ENCODE measurements at regions not wholly inside any gene's neighbourhood (a gene's known extent, or its start where the extent isn't known, plus 50 kb on each side); places are given as distances from the start of the nearest gene placed in this dataset.

DNA sequence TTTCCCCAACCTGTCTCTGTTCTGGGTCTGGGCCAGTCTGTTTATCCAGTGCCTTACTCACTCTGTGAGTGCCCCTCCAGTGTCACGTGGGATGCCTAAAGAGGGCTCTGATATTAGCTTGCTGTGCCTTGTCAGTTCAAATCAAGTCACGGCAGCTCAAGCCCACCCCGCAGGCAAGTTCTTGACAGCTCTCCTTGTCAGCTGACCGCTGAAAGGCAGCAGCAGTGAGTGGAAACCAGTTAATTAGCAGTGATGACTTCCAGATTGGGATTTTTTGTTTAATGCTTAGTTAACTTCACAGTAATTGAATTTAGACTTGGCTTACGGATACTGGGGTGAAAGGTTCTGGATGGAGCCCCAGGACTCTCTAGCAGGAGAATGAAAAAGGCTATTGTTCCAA, 210.1 kb downstream of the PSAT1 start:
- no peak for DNase-seq

DNA sequence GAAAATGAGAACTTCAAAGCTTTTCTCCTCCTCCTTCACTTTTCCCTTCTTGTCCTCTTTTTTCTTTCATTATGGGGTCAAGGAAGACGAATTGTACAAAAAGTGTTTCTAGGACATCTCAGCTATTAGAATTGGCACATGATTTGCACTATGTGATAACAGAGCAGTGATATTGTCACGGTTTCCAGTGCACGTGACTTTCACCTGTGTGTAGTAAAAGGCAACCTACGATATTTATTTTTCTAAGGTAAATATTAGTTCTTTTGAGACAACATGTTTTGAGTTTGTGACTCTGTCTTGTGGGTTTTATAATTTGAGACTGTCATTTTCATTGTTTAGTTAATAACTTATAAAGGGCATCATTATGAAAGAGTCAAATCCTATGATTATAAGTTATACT, 213.1 kb downstream of the PSAT1 start:
- DNase-seq: no peak

DNA sequence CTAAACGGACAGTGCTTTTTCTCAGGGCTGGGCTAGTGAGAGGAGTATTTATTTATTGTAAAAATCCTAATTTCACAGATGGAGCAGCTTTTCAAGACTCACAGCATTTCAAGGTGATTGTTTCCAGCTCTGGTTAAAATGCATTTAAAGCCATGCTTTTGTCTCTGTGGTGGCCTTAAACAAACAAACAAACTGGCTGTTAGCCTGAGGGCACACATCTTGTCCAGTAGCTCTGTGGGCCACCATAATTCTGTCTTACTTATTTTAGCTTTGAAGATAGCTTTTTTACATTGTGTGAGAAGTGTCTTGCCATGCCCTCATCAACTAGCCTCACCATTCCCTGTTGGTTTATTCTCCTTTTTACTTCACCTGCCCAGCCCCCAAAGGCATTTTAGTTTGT, 218.2 kb downstream of the PSAT1 start:
- no peak for DNase-seq

DNA sequence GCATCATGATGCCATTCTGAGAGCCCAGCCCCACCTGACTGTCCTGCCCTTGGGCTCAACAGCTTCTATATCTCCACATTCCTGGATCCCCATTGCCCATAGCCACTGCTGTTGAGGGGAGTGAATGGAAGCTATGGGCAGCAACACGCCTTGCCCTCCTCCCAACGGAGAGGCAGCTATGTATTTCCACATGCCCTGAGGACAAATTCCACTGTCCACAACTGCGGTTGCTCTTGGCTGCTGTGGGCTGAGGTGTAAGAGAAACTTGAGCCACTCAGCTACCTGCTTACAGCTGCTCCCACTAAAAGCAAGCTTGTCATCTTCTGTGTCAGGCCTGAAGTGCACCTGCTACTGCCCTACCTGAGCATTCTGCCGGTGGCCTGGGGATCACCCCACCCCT, 222.9 kb downstream of the PSAT1 start:
- DNase-seq: no peak

DNA sequence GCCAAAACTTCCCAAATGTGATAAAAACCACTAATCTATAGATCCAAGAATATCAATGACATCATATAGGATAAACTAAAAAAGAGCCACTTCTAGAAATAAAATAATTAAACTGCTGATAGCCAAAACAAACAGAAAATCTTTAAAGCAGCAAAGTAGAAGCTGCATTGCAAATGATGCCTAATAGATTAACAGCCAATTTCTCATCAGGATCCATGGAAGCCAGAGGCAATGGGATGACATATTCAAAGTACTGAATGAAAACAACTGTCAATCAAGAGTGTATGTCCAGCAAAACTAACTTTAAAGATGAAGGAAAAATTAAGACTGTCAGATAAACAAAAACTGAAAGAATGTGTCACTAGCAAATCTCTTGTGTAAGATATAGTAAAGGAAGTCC, 224.8 kb downstream of the PSAT1 start:
- DNase-seq: no peak

DNA sequence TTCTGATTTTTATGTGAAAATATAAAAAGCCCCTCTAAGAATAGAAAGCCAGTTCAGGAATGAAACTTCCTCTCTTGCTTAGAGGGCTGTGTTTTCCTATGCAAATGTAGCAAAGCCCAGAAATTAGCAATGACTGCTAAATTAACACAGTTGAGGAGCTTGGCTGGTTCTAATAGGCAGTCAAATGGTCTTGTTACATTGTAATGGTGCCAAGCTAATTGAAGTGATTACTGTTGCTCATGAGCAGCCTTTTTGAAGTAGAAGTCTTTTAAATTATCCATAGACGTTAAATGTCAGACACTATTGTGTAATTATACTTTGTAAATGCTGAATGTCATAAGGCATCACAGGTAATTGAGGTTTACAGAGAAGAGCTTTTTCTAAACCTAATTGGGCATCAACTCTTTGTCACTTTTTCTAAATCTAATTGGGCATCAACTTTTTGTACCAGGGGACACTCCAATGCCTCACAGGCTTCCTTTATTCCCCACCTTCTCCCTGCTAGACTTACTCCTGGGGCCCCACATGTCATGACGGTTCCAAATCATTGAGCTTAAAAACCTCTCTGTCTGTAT, 229.1 kb downstream of the PSAT1 start:
- DNase-seq: no peak

DNA sequence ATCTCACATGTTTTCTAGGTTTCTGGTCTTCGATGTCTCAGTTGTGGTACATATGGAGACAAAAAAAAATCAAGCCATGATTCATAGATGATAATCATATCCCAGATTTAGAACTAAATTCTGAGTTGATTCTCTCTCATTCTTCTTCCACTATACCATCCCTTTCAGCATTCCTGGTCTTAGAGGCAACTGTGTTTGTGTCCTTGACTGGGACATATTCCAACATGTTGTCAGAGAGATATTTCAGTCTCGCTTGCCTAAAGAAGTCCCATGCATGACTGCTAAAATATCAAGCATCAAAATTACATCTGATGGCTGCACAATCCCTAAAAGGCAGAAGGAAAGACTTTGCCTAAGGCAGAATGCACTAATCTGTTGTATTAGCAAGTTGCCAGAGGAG, 236.6 kb downstream of the PSAT1 start:
- DNase-seq: no peak

DNA sequence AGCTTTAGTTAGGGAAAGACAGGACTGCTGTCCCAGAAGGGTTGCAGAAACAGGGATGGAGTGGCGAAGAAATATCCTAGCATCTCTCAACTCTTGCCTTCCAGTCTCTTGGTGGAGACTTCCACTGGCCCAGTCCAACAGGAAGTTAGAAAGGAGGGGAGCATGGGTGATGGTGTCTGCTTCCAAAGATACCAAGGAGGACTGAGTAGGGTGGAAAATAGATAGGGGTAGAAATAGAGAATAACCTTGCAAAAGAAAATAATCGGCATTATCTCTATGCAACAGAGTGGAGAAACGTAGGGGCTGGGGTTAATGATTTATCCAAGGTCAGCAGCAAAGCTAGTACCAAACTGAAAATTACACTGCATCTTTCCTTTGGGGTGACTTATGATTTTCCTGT, 242.3 kb downstream of the PSAT1 start:
- no peak for DNase-seq

DNA sequence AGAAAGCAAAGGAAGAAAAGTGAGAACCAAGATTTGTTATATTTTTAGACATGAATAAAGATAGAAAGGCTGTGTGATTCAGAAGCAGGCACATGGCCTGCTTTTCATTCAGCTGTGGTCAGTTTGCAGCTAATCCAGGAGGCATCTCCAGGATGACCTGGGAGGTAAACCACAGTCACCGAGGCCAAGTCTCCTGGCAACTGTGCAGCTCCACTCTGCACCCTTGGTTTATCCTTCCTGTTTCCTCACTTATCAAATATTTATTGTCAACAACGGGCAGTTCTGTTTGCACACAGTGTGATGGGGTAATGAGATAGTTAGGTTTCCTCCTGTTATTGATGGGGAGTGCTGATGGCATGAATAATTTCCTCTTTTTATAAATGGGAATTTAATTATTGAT, 243.0 kb downstream of the PSAT1 start:
- no peak for DNase-seq

DNA sequence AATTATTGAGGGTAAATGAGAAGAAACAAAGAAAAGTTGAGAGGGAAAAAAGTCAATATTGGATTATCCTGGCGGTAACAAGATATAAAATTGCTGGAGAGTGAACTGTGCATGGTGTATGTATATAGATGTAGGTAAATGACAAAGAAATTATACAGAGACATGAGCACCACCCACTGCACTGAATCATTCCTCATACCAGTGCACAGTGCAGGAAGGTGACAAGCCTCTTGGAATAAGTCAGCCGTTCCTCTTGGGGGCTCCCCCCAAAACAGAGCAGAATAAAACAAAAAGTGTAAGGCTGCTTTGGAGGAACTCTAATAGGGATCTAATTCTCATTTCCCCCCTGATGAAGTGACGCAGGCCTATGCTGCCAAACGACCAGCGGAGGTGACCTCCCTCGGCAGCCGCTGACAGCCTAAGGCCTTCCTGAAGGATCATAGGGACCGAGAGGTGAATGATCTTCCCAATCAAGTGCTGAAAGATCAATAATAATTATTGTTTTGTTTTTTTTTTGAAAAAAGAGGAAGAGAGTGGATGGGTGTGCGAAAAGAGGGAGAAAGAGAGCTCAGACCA, 245.0 kb downstream of the PSAT1 start:
- no peak for DNase-seq

DNA sequence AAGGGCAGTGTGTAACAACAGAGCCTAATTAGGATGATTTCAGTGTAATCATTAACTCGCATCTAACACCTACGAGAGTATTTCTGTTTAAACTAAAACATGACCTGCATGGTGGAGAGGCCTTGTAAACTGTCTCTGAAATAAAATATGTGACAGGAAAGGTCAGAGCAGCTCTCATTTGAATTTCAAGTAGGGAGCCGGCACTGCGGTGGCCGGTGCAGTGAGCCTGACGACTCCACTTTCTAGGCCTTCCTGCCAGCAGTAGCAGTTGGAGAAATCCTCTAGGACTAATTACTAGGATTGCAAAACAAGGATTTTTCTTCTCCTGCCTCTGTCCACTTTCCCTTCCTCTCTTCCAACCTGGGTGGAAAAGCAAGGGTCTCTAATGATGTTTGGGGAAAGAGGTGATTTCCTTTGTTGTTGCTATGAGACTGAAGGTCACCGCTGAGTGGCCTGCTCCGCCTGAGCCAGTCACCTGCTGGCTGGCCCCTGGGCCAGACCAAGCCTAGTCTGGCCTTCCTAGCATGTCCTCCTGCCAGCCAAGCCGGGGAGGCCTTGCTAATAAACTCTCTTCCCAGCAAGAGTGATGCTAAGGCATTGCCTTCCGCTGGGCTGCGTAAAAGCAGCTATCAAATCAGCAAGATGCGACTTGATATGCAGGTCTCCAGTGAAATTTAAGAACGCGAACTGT, 245.7 kb downstream of the PSAT1 start:
- DNase-seq: no peak

DNA sequence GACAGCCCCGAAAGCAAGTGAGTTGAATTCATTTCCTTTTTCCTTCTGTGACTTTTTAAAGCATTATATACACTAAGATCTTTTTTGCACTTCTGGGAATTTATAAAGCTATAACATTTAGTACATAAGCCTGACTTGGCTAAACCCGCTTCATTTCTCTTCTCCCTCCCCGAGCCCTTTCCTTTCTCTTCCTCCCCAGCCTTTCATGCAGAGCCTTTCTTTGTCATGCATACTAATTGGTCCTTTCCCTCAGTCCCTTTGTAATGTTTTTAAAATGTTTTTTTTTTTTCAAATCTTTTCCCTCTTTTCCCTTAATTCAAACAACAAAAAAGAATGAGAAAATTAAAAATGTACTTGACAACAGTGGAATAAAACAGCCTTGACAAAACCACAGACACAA, 246.4 kb downstream of the PSAT1 start:
- DNase-seq: no peak

DNA sequence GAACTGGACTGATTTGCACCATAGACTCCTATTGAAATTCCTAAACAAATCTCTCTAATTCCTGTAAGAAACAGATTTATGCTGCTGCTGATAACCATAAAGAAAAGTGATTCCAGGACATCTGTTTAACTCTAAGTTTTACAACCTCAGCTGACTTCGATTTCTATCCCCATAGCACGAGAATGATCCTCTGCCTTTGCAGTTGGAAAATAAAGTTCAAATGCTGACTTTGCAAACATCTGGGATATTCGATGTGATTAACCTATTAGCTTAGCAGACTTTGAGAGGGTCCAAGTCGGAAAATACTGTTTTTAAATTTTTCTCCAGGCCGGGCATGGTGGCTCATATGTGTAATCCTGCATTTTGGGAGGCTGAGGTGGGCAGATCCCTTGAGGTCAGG, 247.3 kb downstream of the PSAT1 start:
- no peak for DNase-seq

DNA sequence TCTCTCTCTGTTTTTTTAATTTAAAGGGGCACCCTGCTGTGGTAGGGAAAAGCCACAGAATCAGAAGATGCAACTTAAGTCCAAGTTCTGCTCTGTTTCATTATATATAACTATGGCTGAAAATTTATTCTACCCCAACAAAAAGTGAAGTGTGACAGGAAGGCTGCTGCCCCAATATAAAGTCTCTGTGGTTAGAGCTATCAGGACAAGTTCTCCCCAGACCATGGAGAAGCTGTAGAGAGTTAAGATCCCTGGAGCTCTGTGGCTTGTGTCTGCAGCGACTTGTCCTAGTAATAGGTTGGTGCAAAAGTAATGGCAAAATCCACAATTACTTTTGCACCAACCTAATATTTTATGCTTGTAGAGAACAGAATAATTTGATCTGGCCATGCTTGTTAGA, 250.9 kb downstream of the PSAT1 start:
- DNase-seq: no peak

DNA sequence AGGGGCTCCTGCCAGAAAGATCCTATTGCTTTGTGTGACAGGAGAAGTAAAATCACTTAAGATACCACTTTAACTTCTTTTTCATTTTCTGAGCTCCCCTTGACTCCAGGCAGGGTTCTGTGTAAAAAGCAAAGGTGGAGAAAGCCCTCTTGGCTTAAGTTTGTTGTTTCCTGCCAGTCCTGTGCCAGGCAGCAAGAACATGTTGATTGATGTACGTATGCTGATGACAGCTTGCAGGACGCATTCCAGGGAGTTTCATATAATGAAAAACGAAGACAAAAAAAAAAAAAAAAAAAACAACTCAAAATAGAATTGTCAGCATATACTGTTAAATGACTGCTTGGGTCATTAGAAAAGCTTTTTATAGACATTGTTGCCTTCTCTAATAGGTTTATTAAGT, 251.7 kb downstream of the PSAT1 start:
- no peak for DNase-seq

DNA sequence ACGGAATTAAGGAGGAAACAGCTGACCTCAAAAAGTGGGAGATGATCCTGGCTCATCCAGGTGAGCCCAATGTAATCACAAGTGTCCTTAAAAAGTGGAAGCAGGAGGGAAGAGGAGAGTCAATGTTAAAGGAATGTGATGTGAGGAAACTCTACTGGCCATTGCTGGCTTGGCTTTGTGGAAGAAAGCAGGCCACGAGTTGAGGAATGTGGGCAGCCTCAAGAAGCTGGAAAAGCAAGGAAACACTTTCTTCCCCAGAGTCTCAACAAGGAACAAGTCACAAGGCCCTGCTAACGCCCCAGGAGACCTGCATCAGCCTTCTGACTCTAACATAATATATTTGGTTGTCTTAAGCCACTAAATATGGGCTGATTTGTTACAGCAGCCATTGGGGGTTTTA, 252.8 kb downstream of the PSAT1 start:
- no peak for DNase-seq

DNA sequence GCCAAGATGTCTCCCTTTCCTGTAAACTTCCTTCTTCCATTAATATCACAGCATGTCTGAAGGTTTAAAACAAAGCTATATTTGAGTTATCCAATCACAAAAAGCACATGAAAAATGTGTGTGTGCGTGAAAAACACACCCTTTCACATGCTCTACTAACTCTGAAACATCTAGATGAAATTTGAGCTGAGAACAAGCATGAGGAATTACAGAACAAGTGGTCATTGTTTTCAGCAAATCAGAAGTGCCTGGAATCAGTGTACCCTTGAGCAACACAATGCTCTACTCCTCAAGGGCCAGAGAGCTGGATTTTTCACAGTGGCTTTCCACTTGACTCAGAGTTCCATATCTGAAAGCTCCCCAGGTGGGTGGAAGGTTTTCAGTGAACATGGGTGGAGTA, 255.9 kb downstream of the PSAT1 start:
- no peak for DNase-seq

DNA sequence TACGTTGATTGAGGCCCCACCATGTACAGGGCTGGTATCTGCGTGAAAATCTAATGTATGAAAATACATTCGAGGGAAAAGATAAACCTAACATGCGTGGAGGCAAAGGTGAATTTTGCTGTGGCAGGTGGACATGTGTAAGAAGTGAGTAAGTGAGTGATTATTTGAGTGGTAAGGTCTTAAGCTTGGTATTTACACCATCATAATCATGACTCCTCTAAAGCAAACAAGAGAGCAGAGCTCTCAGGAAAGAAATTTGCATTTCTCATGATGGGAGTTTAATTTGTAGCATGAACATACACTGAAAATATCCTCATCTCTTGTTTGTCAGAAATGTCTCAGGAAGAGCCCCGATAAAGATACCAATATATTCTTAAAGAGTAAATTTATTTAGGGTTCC, 260.6 kb downstream of the PSAT1 start:
- DNase-seq: no peak

DNA sequence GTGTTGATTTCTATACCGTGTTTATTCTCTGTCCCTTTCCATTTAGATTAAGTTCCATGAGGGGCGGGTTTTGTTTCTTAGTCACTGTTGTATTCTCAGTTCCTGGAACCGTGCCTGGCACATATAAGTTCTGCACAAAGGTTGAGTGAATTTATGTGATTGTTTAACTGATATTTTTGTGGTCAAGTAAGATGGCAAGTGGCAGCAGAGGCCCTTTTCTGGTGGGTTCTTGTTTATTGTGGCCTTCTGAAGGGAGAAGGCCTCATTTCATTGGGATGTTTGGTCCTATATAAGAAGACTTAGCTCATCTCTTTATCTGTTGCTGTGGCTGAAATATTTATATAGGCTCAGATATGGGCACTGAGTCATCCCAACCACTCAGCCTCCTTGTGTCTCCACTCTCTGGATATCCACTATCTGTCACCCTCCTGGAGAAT, 262.5 kb downstream of the PSAT1 start:
- no peak for DNase-seq

DNA sequence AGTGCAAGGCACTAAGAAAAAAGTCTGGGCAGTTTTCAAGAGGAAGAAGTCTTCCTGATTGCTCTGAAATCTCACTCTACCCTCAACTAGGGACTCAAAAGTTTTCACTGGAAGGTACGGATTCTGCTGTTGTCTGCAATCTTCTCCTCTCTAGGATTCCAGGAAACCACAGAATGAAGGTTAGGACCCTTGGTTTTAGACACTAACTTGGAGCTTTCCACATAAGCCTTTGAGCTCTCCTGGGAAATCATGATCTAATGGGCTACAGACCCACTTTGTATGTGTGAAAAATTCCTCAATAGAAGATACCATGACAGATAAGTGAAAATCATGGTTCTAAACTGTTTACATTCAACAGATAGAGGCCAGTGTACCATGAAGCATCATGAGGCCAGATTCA, 265.1 kb downstream of the PSAT1 start:
- no peak for DNase-seq

DNA sequence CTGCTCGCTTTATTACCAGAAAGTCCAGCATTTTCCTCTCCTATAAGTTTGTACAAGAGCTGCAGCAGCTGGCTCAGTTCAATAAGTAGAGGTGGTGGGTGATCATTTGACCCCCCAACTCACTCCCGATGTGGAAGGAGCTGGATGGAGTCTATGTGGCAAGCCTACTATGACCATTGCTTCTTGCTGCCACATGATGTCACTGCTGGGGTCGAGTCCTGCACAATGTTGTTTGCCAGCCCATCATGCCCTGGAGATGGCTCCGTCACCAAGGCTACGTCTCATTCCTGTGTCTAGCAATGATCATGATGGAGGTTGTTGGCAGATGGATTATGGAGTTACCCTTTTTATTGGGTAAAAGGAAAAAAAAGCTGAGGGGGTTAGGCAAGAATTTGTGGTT, 266.3 kb downstream of the PSAT1 start:
- no peak for DNase-seq

DNA sequence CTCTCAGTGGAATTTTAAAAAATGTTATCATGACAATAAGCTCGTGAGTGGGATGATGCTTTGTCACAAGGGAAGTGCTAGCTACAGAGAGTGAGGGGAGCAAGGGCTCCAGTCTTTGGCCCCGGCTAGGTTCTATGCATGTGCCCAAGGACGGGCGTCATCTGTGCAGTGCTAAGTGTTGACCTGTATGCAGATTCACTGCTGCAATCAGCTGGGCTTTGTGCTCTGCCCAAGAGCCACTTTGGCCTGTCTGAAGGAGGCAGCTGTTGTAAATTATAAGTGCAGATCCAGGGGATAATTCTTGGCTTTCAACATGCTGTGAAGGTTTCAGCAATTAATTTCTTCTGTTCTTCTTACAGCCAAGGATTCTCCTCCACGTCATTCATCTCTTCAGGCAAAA, 268.6 kb downstream of the PSAT1 start:
- no peak for DNase-seq

DNA sequence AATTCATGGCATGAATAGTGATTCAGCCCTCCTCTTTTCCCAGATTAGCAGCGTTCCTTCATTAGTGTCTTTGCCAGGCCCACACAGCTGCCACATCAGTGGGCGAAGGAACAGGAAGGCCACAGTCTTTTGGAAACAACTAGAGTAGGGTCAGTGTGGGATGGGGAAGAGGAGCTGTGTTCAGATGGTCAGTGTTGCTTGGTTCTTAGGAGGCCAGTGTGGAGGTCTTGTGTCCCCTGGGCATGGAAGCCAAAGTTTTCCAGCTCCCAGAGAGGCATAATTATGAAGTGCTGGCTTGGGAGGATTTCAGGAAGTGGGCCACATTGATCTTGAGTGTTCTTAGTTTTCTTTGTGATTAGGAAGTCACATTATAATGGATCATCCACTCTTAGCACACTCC, 269.6 kb downstream of the PSAT1 start:
- DNase-seq: no peak

DNA sequence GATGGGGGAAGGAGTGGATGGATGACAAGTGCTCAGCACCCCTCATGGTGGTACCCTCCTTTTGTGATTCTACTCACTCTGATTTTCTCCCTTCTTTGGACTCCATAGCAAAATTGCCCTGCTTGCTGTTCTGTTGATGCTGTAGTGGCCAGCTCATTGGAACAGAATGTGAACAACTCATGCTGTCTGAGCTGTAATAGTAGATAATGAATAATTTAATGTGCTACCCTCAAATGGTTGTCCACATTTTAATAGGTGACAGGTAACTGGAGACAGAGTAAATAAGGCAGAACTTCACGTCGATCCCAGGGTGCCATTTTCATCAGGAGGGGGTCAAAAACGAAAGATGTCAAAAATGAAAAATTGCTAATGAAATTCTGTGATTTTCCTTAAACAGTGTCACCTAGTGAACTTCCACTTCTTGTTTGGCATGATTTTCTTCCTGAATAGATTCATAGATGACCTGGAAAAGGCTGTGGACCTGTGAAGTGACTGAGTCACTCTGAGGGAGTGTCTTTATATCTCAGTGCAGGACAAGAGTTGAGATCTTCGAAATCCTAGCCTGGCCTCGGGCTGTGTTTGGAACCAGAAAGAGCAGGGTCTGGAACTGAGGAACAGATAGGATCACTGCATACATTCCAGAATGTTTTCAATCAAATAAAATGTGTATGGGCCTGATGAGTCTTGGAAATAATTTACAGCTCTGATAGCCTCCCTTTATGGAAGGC, 270.2 kb downstream of the PSAT1 start:
- no peak for DNase-seq

Data from stimulated activated CD4-positive, alpha-beta T cell treated with anti-CD3 and anti-CD28 coated beads, Interleukin-15, amount 100 ng/mL, for 24 hours (primary cell).